ENCODE measurements at regions not wholly inside any gene's neighbourhood (a gene's known extent, or its start where the extent isn't known, plus 50 kb on each side); places are given as distances from the start of the nearest gene placed in this dataset.

DNA sequence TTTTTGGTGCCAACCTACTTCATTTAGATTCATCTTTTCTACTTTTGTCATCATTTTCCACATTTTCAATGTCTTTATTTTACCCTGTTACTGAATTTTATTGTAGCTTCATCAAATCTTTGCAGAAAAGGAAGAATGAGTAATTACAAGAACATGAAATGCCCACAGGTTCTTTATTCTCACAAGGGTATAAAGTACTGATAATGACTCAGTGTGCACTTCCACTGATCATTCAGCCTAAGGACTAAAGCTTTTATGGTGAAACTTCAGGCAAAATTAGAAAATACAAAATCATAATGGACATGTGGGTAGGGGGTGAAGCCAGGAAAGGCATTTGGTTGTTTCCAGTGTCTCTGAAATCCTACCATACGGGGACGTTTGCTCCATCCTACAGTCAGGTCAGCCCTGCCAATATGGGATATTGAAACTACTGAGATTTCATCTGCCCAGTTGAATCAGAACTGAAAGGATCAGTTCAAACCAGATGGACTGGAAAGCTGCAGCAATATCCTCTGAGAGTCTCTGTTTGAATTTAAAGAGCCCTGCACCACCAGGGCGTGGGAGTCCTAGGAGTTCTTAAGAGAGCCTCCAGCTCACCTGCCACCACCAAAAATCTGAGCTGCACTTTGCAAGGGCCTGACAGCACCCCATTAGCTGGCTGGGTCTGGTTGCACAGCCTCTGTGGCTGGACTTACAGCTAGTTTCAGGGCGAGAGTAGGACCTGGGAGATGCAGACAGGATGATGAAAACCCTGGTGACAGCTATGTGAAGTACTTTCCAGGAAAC lies 390.4 kb downstream of the CMPK2 start:
- Histone ChIP-seq H3K4me1 (no peaks in the 10 kb centered on the region), H3K4me3 (no peak overlapping the region), H3K9me3 (no peaks in the 10 kb centered on the region), H3K27me3 (peaks cover 7% of the 10 kb centered on the region), H3K36me3 (no peaks in the 10 kb centered on the region), H3K27ac (no peak overlapping the region)
- TF ChIP-seq CTCF (IDR thresholded peaks at IDR 0.05) = no peak
- 64% methylated on average over 4 of the region's 4 CpGs for WGBS
- DNase-seq (ENCODE audit: low spot score in 2 of 2) = no peak

- WGBS = 100% methylated on average over 4 of the region's 4 CpGs
Observed at GRCh38 chr2:6480514-6480913, 385.2 kb downstream of the CMPK2 start.

GRCh38 chr2:6482256-6482655 lies 383.5 kb downstream of the CMPK2 start:
- no peak overlapping the region for H3K27ac ChIP-seq
- H3K4me1 ChIP-seq = no peaks in the 10 kb centered on the region
- H3K27me3 ChIP-seq = no peaks in the 10 kb centered on the region
- H3K4me3 ChIP-seq = no peak overlapping the region
- no peak for DNase-seq (ENCODE audit: low spot score in 2 of 2)
- WGBS = 56% methylated on average over 4 of the region's 4 CpGs
- H3K9me3 ChIP-seq = peaks cover 7% of the 10 kb centered on the region
- no peak for TF ChIP-seq POLR2AphosphoS5 (IDR thresholded peaks at IDR 0.05)
- no peak for TF ChIP-seq EP300 (IDR thresholded peaks at IDR 0.05)
- no peak for TF ChIP-seq CTCF (IDR thresholded peaks at IDR 0.05)
- no peak for TF ChIP-seq POLR2A (IDR thresholded peaks at IDR 0.05)
- H3K36me3 ChIP-seq = no peaks in the 10 kb centered on the region

More at GRCh38 chr2:6480514-6480913, 385.2 kb downstream of the CMPK2 start:
- Histone ChIP-seq H3K4me1 (no peaks in the 10 kb centered on the region), H3K36me3 (no peaks in the 10 kb centered on the region), H3K4me3 (no peak overlapping the region), H3K27me3 (no peaks in the 10 kb centered on the region), H3K27ac (no peak overlapping the region), H3K9me3 (peaks cover 7% of the 10 kb centered on the region)
- no peak for TF ChIP-seq CTCF (IDR thresholded peaks at IDR 0.05)
- no peak for TF ChIP-seq POLR2A (IDR thresholded peaks at IDR 0.05)
- no peak for TF ChIP-seq EP300 (IDR thresholded peaks at IDR 0.05)
- TF ChIP-seq POLR2AphosphoS5 (IDR thresholded peaks at IDR 0.05) = no peak
- DNase-seq (ENCODE audit: low spot score in 2 of 2) = no peak

DNA sequence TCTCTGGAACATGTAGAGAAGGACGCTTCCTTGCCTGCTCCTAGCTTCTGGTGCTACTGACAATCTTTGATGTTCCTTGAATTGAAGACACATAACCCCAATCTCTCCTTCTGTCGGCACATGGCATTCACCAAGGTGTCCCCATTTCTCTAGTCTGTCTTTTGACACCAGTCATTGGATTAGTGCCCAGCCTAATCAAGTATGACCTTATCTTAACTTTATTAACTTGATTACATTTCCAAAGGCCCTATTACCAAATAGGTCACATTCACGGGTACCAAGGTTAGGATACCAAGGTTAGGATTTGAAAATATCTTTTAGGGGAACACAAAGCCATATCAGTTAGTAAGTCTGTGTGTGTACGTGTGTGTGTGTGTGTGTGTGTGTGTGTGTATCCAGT lies 377.9 kb downstream of the CMPK2 start:
- H3K36me3 ChIP-seq = no peaks in the 10 kb centered on the region
- H3K9me3 ChIP-seq = peaks cover 5% of the 10 kb centered on the region
- H3K4me1 ChIP-seq = no peaks in the 10 kb centered on the region
- DNase-seq (ENCODE audit: low spot score in 2 of 2) = no peak
- TF ChIP-seq EP300 (IDR thresholded peaks at IDR 0.05) = no peak
- H3K4me3 ChIP-seq = no peak overlapping the region
- no peaks in the 10 kb centered on the region for H3K27me3 ChIP-seq
- WGBS = 79% methylated on average over 4 of the region's 4 CpGs
- no peak overlapping the region for H3K27ac ChIP-seq

DNA sequence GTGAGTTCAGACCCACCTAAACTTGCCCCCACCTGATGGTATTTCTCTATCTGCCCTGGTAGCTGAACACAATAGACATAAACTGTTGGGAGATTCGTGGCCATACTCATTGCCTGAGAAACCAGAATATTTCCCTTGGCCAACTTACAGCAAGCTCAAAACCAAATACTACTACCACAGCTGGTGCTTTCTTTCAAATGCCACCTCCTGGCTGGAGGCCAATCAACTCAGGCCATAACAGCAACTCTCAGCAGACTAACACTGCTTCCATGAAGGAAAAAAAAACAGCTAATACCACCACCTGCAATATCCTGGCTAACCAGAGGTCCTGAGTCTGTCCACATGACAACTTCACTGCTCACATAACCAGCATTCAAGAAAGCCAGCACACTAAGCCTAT lies 373.1 kb downstream of the CMPK2 start:
- peaks cover 4% of the 10 kb centered on the region for H3K9me3 ChIP-seq
- TF ChIP-seq POLR2AphosphoS5 (IDR thresholded peaks at IDR 0.05) (no peak), EP300 (IDR thresholded peaks at IDR 0.05) (no peak), POLR2A (IDR thresholded peaks at IDR 0.05) (no peak), CTCF (IDR thresholded peaks at IDR 0.05) (no peak)
- no peak overlapping the region for H3K27ac ChIP-seq
- DNase-seq (ENCODE audit: low spot score in 2 of 2) = no peak
- no peaks in the 10 kb centered on the region for H3K36me3 ChIP-seq
- WGBS = 44% methylated on average over 1 of the region's 1 CpG
- no peaks in the 10 kb centered on the region for H3K4me1 ChIP-seq
- no peaks in the 10 kb centered on the region for H3K27me3 ChIP-seq
- no peak overlapping the region for H3K4me3 ChIP-seq

- H3K27me3 ChIP-seq = no peaks in the 10 kb centered on the region
- H3K4me3 ChIP-seq = no peak overlapping the region
- TF ChIP-seq EP300 (IDR thresholded peaks at IDR 0.05) = no peak
- TF ChIP-seq POLR2AphosphoS5 (IDR thresholded peaks at IDR 0.05) = no peak
- no peak for TF ChIP-seq POLR2A (IDR thresholded peaks at IDR 0.05)
- no peak for TF ChIP-seq CTCF (IDR thresholded peaks at IDR 0.05)
- peaks cover 4% of the 10 kb centered on the region for H3K9me3 ChIP-seq
- H3K27ac ChIP-seq = no peak overlapping the region
- 74% methylated on average over 3 of the region's 4 CpGs for WGBS
- DNase-seq (ENCODE audit: low spot score in 2 of 2) = no peak
- H3K4me1 ChIP-seq = no peaks in the 10 kb centered on the region
- no peaks in the 10 kb centered on the region for H3K36me3 ChIP-seq
Observed at GRCh38 chr2:6493266-6493665, 372.4 kb downstream of the CMPK2 start.
